ENCODE measurements at regions not wholly inside any gene's neighbourhood (a gene's known extent, or its start where the extent isn't known, plus 50 kb on each side); places are given as distances from the start of the nearest gene placed in this dataset.
"Not testable (repeated sequence)": the region's sequence is repeated elsewhere in the genome, so short reads cannot be mapped to it uniquely, and the experiment has no call there.

GRCh38 chr12:24664161-24664880, 284.6 kb downstream of the BCAT1 start:
- DNase-seq: no peak

GRCh38 chr12:24661657-24662096, 287.2 kb downstream of the BCAT1 start:
- DNase-seq: no peak

GRCh38 chr12:24659016-24659415, 289.9 kb downstream of the BCAT1 start:
- DNase-seq: no peak

GRCh38 chr12:24654344-24654743, 294.6 kb downstream of the BCAT1 start:
- not testable (repeated sequence) for DNase-seq

GRCh38 chr12:24649634-24650033, 299.3 kb downstream of the BCAT1 start:
- DNase-seq: peak; percentile 5

GRCh38 chr12:24649209-24649608, 299.7 kb downstream of the BCAT1 start:
- no peak for DNase-seq

- DNase-seq: no peak
These were observed 303.6 kb downstream of the BCAT1 start for GRCh38 chr12:24645254-24645653.

GRCh38 chr12:24643120-24644119, 305.5 kb downstream of the BCAT1 start:
- no peak for DNase-seq

- no peak for DNase-seq
These were observed 309.3 kb downstream of the BCAT1 start for GRCh38 chr12:24639641-24640040.

GRCh38 chr12:24632466-24632865, 316.4 kb downstream of the BCAT1 start:
- DNase-seq: no peak

GRCh38 chr12:24631676-24632426, 317.1 kb downstream of the BCAT1 start:
- no peak for DNase-seq

- no peak for DNase-seq
These were observed 318.0 kb downstream of the BCAT1 start for GRCh38 chr12:24630856-24631255.

- DNase-seq: no peak
These were observed 318.5 kb downstream of the BCAT1 start for GRCh38 chr12:24630446-24630845.

- DNase-seq: no peak
These were observed 323.8 kb downstream of the BCAT1 start for GRCh38 chr12:24625103-24625502.

- not testable (repeated sequence) for DNase-seq
These were observed 328.9 kb downstream of the BCAT1 start for GRCh38 chr12:24619954-24620353.

- DNase-seq: no peak
These were observed 331.4 kb downstream of the BCAT1 start for GRCh38 chr12:24617471-24617870.

- DNase-seq: no peak
These were observed 332.9 kb downstream of the BCAT1 start for GRCh38 chr12:24615967-24616411.

- no peak for DNase-seq
These were observed 340.1 kb downstream of the BCAT1 start for GRCh38 chr12:24608637-24609285.

GRCh38 chr12:24608108-24608507, 340.8 kb downstream of the BCAT1 start:
- no peak for DNase-seq

- no peak for DNase-seq
These were observed 343.0 kb downstream of the BCAT1 start for GRCh38 chr12:24605916-24606315.

- DNase-seq: no peak
These were observed 343.4 kb downstream of the BCAT1 start for GRCh38 chr12:24605466-24605865.

GRCh38 chr12:24603371-24603770, 345.5 kb downstream of the BCAT1 start:
- no peak for DNase-seq
